NCI-H2227 treated with DMSO at 0.1 percent for 48 hours (cell line): ENCODE measurements at regions not wholly inside any gene's neighbourhood (a gene's known extent, or its start where the extent isn't known, plus 50 kb on each side); places are given as distances from the start of the nearest gene placed in this dataset.
"Not testable (repeated sequence)": the region's sequence is repeated elsewhere in the genome, so short reads cannot be mapped to it uniquely, and the experiment has no call there.

Experiments
- DNase-seq: peaks from one replicate; lab custom pipeline; 2025; lab: John Stamatoyannopoulos, UW

DNA sequence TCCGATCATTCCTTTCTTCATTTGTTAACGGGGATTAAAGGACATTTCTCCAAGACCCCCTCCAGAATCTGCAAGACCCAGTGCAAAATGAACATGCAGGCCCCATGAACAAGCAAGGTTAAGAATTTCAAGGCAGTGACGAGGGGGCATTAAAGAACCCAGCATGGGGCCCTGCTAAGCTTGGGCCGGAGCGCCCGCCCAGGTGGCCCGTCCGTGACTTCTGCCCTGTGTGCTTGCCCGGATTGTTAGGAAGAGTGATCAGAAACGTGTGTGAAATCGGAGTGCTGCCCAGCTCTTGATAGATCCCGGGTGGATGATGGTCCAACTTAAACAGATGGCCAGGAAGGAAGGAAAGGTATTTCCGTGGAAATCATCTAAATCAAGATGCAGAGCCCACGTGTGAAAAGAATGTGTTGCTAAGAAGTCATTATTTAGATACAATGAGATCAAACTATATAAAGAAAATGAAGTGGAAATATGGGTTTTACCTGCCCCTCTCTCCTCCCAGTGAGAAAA is 213.6 kb downstream of the KLF6 start:
- no peak for DNase-seq

- DNase-seq = no peak
These were observed 214.1 kb downstream of the KLF6 start for GRCh38 chr10:3570855-3571266.

DNA sequence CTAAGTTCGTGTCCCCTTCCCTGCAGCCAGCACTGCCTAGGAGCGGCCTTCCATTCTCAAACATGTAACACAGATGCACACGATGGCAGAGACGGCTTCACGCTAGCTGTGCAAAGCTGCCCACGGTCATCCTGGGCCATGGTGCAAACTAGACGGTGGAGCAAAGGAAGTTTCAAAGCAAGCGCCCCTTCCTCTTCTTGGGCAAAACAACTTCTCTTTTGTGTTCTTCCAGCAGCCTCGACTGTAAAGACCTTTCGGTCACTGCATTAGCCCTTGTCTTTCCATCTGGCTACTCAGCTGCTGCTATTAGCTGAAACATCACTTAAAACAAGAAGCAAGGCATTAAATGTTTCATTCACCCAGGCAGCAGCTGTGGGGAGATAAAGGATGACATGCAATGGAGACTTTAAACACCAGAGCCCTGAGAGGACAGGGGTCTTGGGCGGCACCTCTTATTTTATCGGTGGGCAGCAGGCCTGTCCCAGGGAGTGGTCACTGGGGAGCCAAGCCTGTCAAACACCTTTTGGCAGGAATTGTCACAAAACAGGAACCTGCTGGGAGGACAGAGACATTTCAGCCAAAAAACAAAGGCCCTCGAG is 214.8 kb downstream of the KLF6 start:
- no peak for DNase-seq

- DNase-seq = no peak
These were observed 216.0 kb downstream of the KLF6 start for GRCh38 chr10:3568983-3569382.

DNA sequence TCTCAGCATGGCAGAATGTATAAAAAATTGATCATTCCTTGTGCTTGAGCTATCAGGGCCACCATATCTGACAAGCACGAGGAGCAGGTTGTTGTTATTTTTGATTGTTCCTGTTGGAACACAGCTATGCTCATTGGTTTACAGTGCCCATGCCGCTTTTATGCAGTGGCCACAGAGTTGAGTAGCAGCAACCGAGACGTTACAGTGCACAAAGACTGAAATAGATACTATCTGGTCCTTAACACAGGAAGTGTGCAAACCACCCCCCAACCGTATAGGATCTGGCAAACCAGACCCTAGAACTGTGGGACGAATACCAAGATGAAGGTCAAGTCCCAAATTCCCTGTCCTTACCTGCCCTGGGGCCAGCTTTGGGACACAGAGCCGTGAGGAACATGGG is 216.6 kb downstream of the KLF6 start:
- no peak for DNase-seq

- DNase-seq = no peak
These were observed 217.6 kb downstream of the KLF6 start for GRCh38 chr10:3567291-3567963.

GRCh38 chr10:3566627-3567026 is 218.4 kb downstream of the KLF6 start:
- no peak for DNase-seq

DNA sequence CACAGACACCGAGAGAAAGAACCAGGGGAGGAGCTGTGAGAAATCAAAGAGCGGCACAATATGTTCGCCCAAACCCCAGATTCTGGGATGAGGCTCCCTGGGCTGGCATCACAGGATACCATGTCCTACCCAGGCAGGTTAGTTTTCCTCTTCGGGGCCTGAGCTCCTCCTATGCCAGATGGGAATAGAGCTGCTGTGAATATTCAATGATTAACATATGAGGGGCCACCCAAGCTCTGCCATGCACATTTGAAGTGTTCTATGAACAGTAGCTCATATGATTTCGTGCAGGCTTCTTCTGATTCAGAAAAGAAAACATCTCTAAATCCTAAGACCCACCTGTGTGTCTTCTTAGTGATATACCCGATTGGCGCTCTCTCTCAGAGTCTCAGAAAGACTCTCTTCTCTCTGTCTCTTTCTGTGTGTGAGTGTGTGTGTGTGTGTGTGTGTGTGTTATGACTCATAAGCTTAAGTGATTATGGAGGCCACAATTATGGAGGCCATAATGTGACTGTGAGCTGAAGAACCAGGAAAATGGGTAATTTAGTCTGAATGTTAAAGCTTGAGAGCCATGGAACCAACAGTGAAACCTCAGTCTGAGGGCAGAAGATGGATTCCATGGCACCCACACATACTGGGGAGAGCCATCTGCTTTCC is 220.5 kb downstream of the KLF6 start:
- DNase-seq = no peak

- no peak for DNase-seq
These were observed 221.7 kb downstream of the KLF6 start for GRCh38 chr10:3563298-3563697.

GRCh38 chr10:3560628-3561027 is 224.4 kb downstream of the KLF6 start:
- not testable (repeated sequence) for DNase-seq

DNA sequence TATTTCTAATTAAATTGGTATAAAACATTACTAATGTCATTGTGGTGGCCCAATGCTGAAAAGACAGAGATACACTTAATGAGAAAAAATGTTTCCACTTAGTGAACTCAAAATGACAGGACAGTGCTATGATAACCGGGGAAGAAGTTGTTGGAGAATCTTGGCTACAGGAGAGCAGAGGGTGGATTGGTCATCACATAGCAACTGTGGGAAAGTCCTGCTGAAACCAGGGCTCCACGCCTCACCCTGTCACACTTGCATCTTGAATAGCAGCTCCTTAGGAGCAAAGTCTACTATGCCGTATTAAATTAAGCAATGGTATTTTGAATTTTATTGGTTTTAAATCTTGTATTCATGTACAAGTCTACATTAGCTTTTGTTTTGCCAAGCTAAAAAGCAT is 225.5 kb downstream of the KLF6 start:
- DNase-seq = no peak

DNA sequence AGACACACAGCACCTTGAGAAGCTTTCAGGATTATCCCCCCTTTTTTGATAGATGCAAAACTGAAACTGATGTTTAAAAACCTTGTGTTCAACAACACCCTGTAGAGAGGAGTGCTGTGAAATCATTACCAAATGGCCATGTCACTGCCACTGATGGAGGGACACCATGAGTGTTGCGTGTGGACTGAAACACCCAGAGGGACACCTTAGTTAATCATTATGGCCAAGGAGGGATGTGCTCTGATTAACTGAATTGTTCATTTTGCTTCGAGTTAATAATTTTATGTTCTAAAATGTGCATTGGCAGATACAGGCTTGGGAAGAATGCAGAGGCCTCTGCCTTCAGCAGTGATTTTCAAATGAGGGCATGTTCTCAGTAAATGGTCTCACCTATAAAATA is 226.0 kb downstream of the KLF6 start:
- no peak for DNase-seq

DNA sequence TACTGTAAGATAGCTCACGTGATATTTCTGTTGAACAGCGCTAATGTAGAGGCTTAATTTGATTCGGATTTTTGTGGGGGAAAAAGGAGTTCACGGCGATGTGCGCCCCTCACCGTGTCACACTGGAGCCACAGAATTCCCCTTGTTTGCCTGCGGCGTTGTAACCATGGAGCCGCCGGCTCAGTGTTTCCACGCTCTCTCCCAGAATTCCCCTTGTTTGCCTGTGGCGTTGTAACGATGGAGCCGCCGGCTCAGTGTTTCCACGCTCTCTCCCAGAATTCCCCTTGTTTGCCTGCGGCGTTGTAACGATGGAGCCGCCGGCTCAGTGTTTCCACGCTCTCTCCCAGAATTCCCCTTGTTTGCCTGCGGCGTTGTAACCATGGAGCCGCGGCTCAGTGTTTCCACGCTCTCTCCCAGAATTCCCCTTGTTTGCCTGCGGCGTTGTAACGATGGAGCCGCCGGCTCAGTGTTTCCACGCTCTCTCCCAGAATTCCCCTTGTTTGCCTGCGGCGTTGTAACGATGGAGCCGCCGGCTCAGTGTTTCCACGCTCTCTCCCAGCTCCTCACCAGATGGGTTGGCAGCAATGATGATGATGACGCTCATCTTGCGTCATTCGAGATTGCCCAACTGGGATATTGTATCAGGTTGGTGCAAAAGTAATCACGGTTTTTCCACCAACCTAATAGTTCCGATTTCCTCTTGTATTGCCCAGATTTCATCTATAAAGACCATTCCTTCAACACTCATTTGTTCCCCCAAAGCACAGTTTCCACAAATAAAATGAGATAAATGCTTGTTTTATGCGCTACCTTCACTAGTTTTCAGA is 228.6 kb downstream of the KLF6 start:
- not testable (repeated sequence) for DNase-seq

DNA sequence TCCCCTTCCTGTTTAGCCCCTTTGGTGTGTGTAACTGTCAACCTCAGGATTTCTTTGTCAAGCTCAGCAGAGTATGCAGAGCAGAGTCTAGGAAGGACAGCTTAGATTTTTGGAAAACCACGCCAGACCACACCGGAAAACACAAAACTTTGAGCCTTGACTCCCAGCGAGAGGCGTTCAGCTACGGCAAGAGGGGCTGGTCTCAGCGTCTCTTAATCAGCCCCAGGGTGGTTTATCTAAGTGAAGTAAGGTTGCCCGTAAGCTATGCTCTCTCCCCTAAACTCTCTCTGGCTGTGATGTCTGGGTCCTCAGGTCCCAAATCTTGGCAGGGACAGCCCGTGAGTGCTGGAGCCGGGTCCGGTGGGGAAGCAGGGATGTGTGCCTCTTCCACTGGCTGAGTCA is 230.9 kb downstream of the KLF6 start:
- no peak for DNase-seq

- DNase-seq = no peak
These were observed 232.7 kb downstream of the KLF6 start for GRCh38 chr10:3552281-3552680.

GRCh38 chr10:3551761-3552160 is 233.2 kb downstream of the KLF6 start:
- DNase-seq = no peak

- DNase-seq = no peak
These were observed 235.9 kb downstream of the KLF6 start for GRCh38 chr10:3549118-3549517.

- no peak for DNase-seq
These were observed 236.3 kb downstream of the KLF6 start for GRCh38 chr10:3548702-3549101.

GRCh38 chr10:3548076-3548475 is 236.9 kb downstream of the KLF6 start:
- no peak for DNase-seq

DNA sequence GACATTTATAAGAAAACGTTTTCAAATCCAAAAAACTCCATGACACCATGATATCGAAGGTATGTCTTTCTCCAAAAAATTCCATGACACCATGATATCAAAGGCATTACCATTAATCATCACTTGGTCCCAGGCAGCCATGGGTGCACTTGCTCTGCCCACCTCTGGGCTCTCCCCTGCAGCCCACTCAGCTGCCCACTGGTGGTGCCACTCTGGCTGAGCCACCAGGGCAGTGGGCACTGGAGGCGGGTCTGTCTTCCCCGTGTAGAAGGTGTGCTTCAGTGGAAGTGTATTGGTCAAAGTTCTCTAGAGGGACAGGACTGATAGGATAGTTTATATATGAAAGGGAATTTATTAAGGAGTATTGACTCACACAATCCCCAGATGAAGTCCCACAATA is 240.4 kb downstream of the KLF6 start:
- no peak for DNase-seq

- DNase-seq = no peak
These were observed 242.8 kb downstream of the KLF6 start for GRCh38 chr10:3542185-3542611.

DNA sequence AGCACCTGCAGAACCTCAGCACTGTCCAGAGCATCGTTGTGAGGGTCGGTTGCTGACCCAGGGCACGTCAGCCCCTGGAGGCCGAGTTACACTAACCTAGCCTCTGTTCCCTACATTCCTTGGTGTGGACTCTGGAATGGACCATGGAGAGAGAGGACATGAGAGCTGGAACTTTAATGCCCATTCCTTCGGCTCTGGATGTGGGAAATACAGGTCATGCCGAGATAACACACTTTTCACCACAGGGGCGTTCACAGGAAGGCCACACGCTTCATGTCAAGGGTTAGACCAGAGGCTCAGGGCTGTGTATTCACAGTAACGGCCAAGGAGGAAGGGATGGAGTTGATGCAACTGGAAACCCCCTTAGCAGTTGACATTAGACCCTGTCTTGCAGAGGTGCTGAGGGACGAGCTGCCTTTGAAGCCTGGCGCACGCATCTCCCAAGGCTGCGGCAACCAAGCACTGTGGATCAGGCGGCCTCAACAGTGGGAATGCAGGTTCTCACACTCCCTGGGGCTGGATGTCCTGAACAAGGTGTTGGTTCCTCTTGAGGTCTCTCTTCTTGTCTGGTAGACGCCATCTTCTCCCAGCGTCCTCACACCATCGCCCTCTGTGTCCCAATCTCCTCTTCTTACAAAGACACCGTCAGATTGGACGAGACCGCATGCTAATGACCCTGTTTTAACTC is 245.2 kb downstream of the KLF6 start:
- no peak for DNase-seq
